ENCODE measurements at regions not wholly inside any gene's neighbourhood (a gene's known extent, or its start where the extent isn't known, plus 50 kb on each side); places are given as distances from the start of the nearest gene placed in this dataset.

- TF ChIP-seq CTCF (IDR thresholded peaks at IDR 0.05) = no peak
- TF ChIP-seq POLR2A (IDR thresholded peaks at IDR 0.05; ENCODE audit: low read depth) = no peak
- no peak for TF ChIP-seq EP300 (IDR thresholded peaks at IDR 0.05)
- no peak for TF ChIP-seq POLR2AphosphoS5 (IDR thresholded peaks at IDR 0.05)
Measured at GRCh38 chr4:67291644-67292043, 253.7 kb downstream of the CENPC start.

Data from esophagus muscularis mucosa (tissue), 4 donors.